ENCODE measurements at regions not wholly inside any gene's neighbourhood (a gene's known extent, or its start where the extent isn't known, plus 50 kb on each side); places are given as distances from the start of the nearest gene placed in this dataset.

GRCh38 chr18:55866006-55866405 lies 278.0 kb upstream of the TCF4 start:
- no peak for DNase-seq

- no peak for DNase-seq
Observed at GRCh38 chr18:55864281-55864680, 276.3 kb upstream of the TCF4 start.

- no peak for DNase-seq
Observed at GRCh38 chr18:55863876-55864275, 275.9 kb upstream of the TCF4 start.

- DNase-seq = no peak
Observed at GRCh38 chr18:55863391-55863706, 275.4 kb upstream of the TCF4 start.

GRCh38 chr18:55862693-55863390 lies 274.9 kb upstream of the TCF4 start:
- no peak for DNase-seq

- DNase-seq = no peak
Observed at GRCh38 chr18:55861266-55861665, 273.3 kb upstream of the TCF4 start.

- DNase-seq = no peak
Observed at GRCh38 chr18:55858661-55859515, 270.9 kb upstream of the TCF4 start.

GRCh38 chr18:55857956-55858355 lies 270.0 kb upstream of the TCF4 start:
- no peak for DNase-seq

GRCh38 chr18:55857409-55857808 lies 269.4 kb upstream of the TCF4 start:
- no peak for DNase-seq

GRCh38 chr18:55856679-55857078 lies 268.7 kb upstream of the TCF4 start:
- no peak for DNase-seq

GRCh38 chr18:55856229-55856628 lies 268.2 kb upstream of the TCF4 start:
- DNase-seq = no peak

- no peak for DNase-seq
Observed at GRCh38 chr18:55853268-55853667, 265.3 kb upstream of the TCF4 start.

- DNase-seq = no peak
Observed at GRCh38 chr18:55850904-55851303, 262.9 kb upstream of the TCF4 start.

- no peak for DNase-seq
Observed at GRCh38 chr18:55849391-55849790, 261.4 kb upstream of the TCF4 start.

- DNase-seq = no peak
Observed at GRCh38 chr18:55847960-55848359, 260.0 kb upstream of the TCF4 start.

- no peak for DNase-seq
Observed at GRCh38 chr18:55845221-55845620, 257.2 kb upstream of the TCF4 start.

GRCh38 chr18:55844382-55844781 lies 256.4 kb upstream of the TCF4 start:
- DNase-seq = no peak

GRCh38 chr18:55841314-55841713 lies 253.3 kb upstream of the TCF4 start:
- DNase-seq = no peak

- no peak for DNase-seq
Observed at GRCh38 chr18:55840601-55841170, 252.7 kb upstream of the TCF4 start.

- DNase-seq = no peak
Observed at GRCh38 chr18:55839343-55839742, 251.4 kb upstream of the TCF4 start.

- DNase-seq = no peak
Observed at GRCh38 chr18:55838841-55839240, 250.8 kb upstream of the TCF4 start.

GRCh38 chr18:55838319-55838718 lies 250.3 kb upstream of the TCF4 start:
- no peak for DNase-seq

- no peak for DNase-seq
Observed at GRCh38 chr18:55833543-55833942, 245.6 kb upstream of the TCF4 start.

- DNase-seq = no peak
Observed at GRCh38 chr18:55830544-55830943, 242.6 kb upstream of the TCF4 start.

Data from CD4-positive, alpha-beta T cell treated with Interleukin-21 for 1 hour (primary cell).